MCF 10A (cell line): ENCODE measurements at regions not wholly inside any gene's neighbourhood (a gene's known extent, or its start where the extent isn't known, plus 50 kb on each side); places are given as distances from the start of the nearest gene placed in this dataset.
A peak's percentile ranks its signal among the peaks of the same experiment; 100 is the strongest.

ENCODE experiments used
- BruUV-seq: library from RNA; stranded (reverse); fragments of 400-500 nt; replicated peaks from 2 replicates; lab custom pipeline; 2021; lab: Mats Ljungman, UMichigan
- CTCF ChIA-PET: fragments of 300-600 bp; sonication (Branson Sonifier 250); formaldehyde crosslinking; extraction: SDS; loops from one replicate; lab custom pipeline; 2021; ENCODE audit warnings: antibody characterized with exemption, inconsistent platforms; lab: Yijun Ruan, JAX
- POLR2A ChIA-PET: fragments of 300-600, 350-650 bp; sonication (Branson Sonifier 250); formaldehyde crosslinking; extraction: SDS; loops from one replicate; lab custom pipeline; 2020; ENCODE audit warnings: antibody characterized with exemption, inconsistent platforms; lab: Yijun Ruan, JAX
- DNase-seq: peaks from one replicate; pipeline ENCODE4 v3.0.0-alpha.2; 2018; ENCODE audit not compliant: unreplicated experiment
- H3K27ac Mint-ChIP-seq: one replicate; pipeline ENCODE4 v1.8.0; 2022; ENCODE audit warnings: mild to moderate bottlenecking, low read depth, mixed read lengths; ENCODE audit not compliant: unreplicated experiment
- H3K27me3 Mint-ChIP-seq: one replicate; pipeline ENCODE4 v1.8.0; 2022; ENCODE audit warnings: mixed read lengths; ENCODE audit not compliant: insufficient read depth, unreplicated experiment
- H3K36me3 Mint-ChIP-seq: one replicate; pipeline ENCODE4 v1.8.0; 2022; ENCODE audit warnings: mild to moderate bottlenecking, moderate library complexity, mixed read lengths; ENCODE audit not compliant: insufficient read depth, unreplicated experiment
- H3K4me1 Mint-ChIP-seq: one replicate; pipeline ENCODE4 v1.8.0; 2022; ENCODE audit warnings: mixed read lengths; ENCODE audit not compliant: insufficient read depth, unreplicated experiment
- H3K4me3 Mint-ChIP-seq: one replicate; pipeline ENCODE4 v1.8.0; 2022; ENCODE audit warnings: mild to moderate bottlenecking, moderate library complexity, mixed read lengths; ENCODE audit not compliant: unreplicated experiment
- H3K9me3 Mint-ChIP-seq: one replicate; pipeline ENCODE4 v1.8.0; 2022; ENCODE audit warnings: mixed read lengths; ENCODE audit not compliant: unreplicated experiment
- intact Hi-C: fragments of 100-400 bp; cut with micrococcal nuclease; formaldehyde crosslinking; loops from 2 replicates; pipeline ENCODE4 v1.14.1; 2022
- TF ChIP-seq, protein P1 (sequence below): fragments of 200-600 bp; IDR thresholded peaks from one replicate; pipeline ENCODE4 v1.8.0; 2022; ENCODE audit warnings: antibody characterized with exemption, mild to moderate bottlenecking; ENCODE audit not compliant: unreplicated experiment

DNA sequence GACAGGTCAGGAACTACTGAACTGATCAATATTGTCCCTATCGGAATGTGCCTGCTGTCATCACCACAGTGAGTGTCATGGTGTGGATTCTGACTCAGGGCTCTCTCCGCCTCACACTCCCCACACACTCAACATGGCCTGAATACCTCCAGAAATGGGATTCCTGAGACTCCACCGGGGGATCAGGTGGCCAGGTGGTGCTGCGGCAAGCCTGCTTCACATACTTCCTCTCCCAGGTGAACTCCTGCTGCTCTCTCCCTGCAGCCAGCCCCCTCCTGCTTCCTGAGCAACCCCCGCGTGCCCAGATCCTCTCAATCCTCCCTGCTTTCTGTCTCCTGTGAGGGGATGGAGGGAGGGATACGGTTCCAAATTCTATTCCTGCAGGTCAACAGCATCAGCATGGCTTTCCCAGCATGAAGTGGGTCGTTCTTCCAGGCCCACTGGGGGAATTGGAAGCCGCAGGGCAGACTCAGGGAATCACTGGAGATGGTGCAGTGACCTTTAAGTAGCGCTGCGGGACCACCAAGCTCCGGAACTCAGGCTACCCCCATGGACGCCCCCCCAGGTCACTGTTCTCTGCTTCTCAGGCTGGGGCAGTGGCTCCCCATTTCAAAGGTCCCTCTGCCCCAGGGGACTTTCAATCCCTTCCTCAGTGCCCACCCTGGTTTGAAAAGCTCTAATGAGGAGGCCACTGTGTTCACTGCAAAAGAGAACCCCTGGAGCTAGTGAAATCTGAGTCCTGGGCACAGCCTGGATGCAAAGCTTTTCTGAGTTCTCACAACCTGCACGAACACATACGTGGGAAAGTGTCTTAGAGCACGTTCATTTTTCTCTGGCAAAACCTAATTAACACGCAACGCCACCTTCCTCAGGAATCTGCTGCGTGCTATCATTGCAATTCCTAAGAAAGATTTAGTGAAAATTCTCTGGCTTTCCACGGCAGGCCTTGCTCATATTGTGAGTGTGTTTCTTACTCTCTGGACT is 168.4 kb downstream of the ZFP36L2 start:
- H3K4me3 Mint-ChIP-seq, result no peak overlapping the region
- BruUV-seq, result no TSS peak
- peak overlapping the region; percentile 55 for H3K27ac Mint-ChIP-seq
- H3K27me3 Mint-ChIP-seq, result no peaks in the 10 kb centered on the region
- CTCF ChIA-PET, result interaction anchor here (0.6 kb wide), 1 partner anchor 550 kb away, joined by 3 read pairs; no protein-coding TSS in a partner anchor
- POLR2A ChIA-PET, result interaction anchor here (0.6 to 2.0 kb wide), 4 partner anchors 15 to 395 kb away, joined by 3 to 14 read pairs (median 4); no protein-coding TSS in a partner anchor
- DNase-seq, result no peak
- H3K4me1 Mint-ChIP-seq, result peaks cover 32% of the 10 kb centered on the region
- TF ChIP-seq, protein P1, sequence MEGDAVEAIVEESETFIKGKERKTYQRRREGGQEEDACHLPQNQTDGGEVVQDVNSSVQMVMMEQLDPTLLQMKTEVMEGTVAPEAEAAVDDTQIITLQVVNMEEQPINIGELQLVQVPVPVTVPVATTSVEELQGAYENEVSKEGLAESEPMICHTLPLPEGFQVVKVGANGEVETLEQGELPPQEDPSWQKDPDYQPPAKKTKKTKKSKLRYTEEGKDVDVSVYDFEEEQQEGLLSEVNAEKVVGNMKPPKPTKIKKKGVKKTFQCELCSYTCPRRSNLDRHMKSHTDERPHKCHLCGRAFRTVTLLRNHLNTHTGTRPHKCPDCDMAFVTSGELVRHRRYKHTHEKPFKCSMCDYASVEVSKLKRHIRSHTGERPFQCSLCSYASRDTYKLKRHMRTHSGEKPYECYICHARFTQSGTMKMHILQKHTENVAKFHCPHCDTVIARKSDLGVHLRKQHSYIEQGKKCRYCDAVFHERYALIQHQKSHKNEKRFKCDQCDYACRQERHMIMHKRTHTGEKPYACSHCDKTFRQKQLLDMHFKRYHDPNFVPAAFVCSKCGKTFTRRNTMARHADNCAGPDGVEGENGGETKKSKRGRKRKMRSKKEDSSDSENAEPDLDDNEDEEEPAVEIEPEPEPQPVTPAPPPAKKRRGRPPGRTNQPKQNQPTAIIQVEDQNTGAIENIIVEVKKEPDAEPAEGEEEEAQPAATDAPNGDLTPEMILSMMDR, result no peak
- peaks cover 6% of the 10 kb centered on the region for H3K36me3 Mint-ChIP-seq
- intact Hi-C loops, result no loop called here
- peaks cover 8% of the 10 kb centered on the region for H3K9me3 Mint-ChIP-seq

DNA sequence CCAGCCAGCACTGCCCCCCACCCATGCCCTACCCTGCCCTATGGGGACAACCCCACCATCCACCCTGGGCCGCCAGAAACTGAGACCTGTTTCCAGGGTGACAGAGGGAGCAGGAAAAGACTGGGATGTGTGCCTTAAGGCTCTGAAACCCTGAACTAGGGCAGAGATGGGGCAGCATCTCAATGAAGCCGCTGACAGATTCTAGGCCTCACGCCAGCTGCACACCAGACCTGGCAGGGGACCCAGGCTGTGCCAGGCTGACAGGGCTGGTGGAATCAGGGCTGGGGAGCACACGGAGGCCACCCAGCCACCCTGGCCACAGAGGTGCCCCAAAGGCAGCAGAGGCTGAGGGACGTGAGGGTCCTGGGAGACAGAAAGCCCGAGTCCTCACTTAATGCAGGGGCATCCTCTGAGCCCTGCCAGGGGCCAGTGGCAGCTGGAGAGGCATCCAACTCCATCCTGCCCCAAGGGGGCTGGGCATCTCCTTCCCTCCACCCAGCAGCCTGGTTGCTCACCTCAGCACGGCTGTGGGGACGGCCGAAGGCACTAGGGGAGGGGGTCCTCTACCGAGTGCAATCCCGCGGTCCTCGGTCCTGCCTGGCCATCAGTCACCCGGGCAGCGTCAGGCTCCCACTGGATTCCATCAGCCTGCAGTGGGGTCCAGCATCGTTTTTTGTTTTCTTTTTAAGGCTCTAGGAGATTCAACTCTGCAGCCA is 169.2 kb downstream of the ZFP36L2 start:
- intact Hi-C loops, result no loop called here
- no peak overlapping the region for H3K27ac Mint-ChIP-seq
- H3K36me3 Mint-ChIP-seq, result peaks cover 6% of the 10 kb centered on the region
- H3K4me1 Mint-ChIP-seq, result peaks cover 41% of the 10 kb centered on the region
- DNase-seq, result peak; percentile 83
- H3K27me3 Mint-ChIP-seq, result no peaks in the 10 kb centered on the region
- ChIA-PET POLR2A (no interaction called here), CTCF (interaction anchor here (0.6 kb wide), 1 partner anchor 9 kb away, joined by 3 read pairs; no protein-coding TSS in a partner anchor)
- no TSS peak for BruUV-seq
- TF ChIP-seq, protein P1, result no peak
- H3K9me3 Mint-ChIP-seq, result peaks cover 6% of the 10 kb centered on the region
- no peak overlapping the region for H3K4me3 Mint-ChIP-seq

DNA sequence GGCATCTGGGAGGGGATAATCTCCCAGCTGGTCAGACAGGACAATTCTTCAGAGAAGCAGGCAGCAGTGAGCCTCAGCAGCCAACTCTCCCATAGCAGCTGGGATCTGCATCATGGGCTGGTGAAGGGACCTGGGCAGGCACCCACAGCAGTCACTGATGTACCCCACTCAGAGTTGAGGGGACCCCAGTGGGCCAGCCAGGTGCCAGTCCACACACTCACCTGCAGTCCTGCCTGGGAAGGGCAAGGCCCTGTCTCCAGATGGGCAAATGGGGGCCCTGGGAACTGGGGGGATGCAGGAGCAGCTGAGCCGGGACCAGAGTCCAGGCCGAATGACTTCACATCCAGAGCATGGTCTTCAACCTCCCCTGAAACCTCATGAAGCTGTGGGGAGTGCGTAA is 170.4 kb downstream of the ZFP36L2 start:
- POLR2A ChIA-PET, result interaction anchor here (0.7 to 1.9 kb wide), 2 partner anchors 17 to 159 kb away, joined by 3 to 5 read pairs; no protein-coding TSS in a partner anchor
- Mint-ChIP-seq H3K27me3 (no peaks in the 10 kb centered on the region), H3K27ac (peak overlapping the region; percentile 16), H3K36me3 (peaks cover 6% of the 10 kb centered on the region), H3K4me3 (no peak overlapping the region), H3K4me1 (peaks cover 51% of the 10 kb centered on the region), H3K9me3 (no peaks in the 10 kb centered on the region)
- TF ChIP-seq, protein P1, result no peak
- no TSS peak for BruUV-seq
- intact Hi-C loops, result no loop called here
- CTCF ChIA-PET, result interaction anchor here (0.7 to 1.2 kb wide), 4 partner anchors 18 to 228 kb away, joined by 3 to 4 read pairs (median 3); no protein-coding TSS in a partner anchor
- no peak for DNase-seq
